SK-N-SH (cell line): ENCODE measurements at regions not wholly inside any gene's neighbourhood (a gene's known extent, or its start where the extent isn't known, plus 50 kb on each side); places are given as distances from the start of the nearest gene placed in this dataset.

Experiments
- CTCF ChIP-seq: fragments of 200-600 bp; sonication (generic); IDR thresholded peaks from 2 replicates; pipeline ENCODE4 v1.6.1; 2017; ENCODE audit warnings: antibody characterized with exemption, mild to moderate bottlenecking, moderate library complexity
- EP300 ChIP-seq, 2 experiments: IDR thresholded peaks; 2 replicates each; pipeline versions ENCODE4 v1.4.0 to v1.6.1; 2012; ENCODE audit warnings: borderline replicate concordance in 1 of 2, low read depth in 1 of 2, low read length in 1 of 2
- EZH2phosphoT487 ChIP-seq: fragments of 200-600 bp; sonication (generic); IDR thresholded peaks from 2 replicates; pipeline ENCODE4 v1.6.1; 2017; ENCODE audit warnings: low read depth, mixed run types, mild to moderate bottlenecking, antibody characterized with exemption, moderate library complexity, borderline replicate concordance
- MEF2A ChIP-seq: IDR thresholded peaks from 2 replicates; pipeline ENCODE4 v1.4.0; 2012; ENCODE audit warnings: low read depth, borderline replicate concordance
- NRF1 ChIP-seq: IDR thresholded peaks from 2 replicates; pipeline ENCODE4 v1.6.1; 2012; ENCODE audit warnings: low read depth, mild to moderate bottlenecking, low read length
- RCOR1 ChIP-seq: fragments of 150-350 bp; IDR thresholded peaks from 2 replicates; pipeline ENCODE4 v1.6.1; 2017; ENCODE audit warnings: antibody characterized with exemption, low read length
- RFX5 ChIP-seq: IDR thresholded peaks from 2 replicates; pipeline ENCODE4 v1.6.1; 2012; ENCODE audit warnings: mild to moderate bottlenecking, improper control_type of control experiment, low read length
- SIN3A ChIP-seq: IDR thresholded peaks from 2 replicates; pipeline ENCODE4 v1.6.1; 2012; ENCODE audit warnings: low read depth, mild to moderate bottlenecking, low read length, moderate library complexity, borderline replicate concordance
- TEAD4 ChIP-seq: IDR thresholded peaks from 2 replicates; pipeline ENCODE4 v1.4.0; 2012; ENCODE audit warnings: mild to moderate bottlenecking, borderline replicate concordance; ENCODE audit not compliant: insufficient read depth

GRCh38 chr6:150749091-150749670 lies 116.3 kb upstream of the MTHFD1L start:
- no peak for TF ChIP-seq CTCF
- no peak for TF ChIP-seq NRF1
- TF ChIP-seq RCOR1: no peak
- no peak for TF ChIP-seq SIN3A
- TF ChIP-seq EP300 (IDR thresholded peaks at IDR 0.05; ENCODE audit: borderline replicate concordance in 1 of 2, low read depth in 1 of 2, low read length in 1 of 2): no peak
- no peak for TF ChIP-seq TEAD4
- no peak for TF ChIP-seq MEF2A
- no peak for TF ChIP-seq RFX5
- TF ChIP-seq EZH2phosphoT487: no peak
